ENCODE measurements at regions not wholly inside any gene's neighbourhood (a gene's known extent, or its start where the extent isn't known, plus 50 kb on each side); places are given as distances from the start of the nearest gene placed in this dataset.

DNA sequence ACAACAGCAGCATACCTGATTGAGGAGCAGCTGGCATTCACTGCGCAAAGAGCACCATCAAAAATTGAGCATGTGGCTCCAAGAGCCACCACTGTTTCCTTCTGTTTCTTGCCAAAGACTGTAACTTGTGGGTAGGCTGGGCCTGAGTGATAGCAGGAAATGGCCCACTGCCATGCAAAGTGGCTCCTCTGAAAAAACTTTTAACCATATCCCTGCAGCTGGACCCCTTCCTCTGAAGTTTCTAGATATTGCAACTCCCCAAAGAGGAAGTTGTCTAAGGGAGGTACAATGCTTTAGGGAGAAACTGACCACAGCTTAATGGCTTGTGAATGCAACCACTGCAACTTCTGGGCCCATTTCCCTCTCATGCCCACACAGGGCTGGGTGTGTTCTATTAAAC is 355.4 kb upstream of the PDE4D start:
- H3K9me3 ChIP-seq (ENCODE audit: low read length): peaks cover 8% of the 10 kb centered on the region
- no peak overlapping the region for H2AFZ ChIP-seq (ENCODE audit: low read length)
- TF ChIP-seq, protein P1, sequence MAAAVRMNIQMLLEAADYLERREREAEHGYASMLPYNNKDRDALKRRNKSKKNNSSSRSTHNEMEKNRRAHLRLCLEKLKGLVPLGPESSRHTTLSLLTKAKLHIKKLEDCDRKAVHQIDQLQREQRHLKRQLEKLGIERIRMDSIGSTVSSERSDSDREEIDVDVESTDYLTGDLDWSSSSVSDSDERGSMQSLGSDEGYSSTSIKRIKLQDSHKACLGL (CRISPR knock-in tag; IDR thresholded peaks at IDR 0.05): no peak
- TF ChIP-seq ZFP90 (CRISPR knock-in tag; IDR thresholded peaks at IDR 0.05; ENCODE audit: borderline replicate concordance) (no peak), ZNF878 (CRISPR knock-in tag; IDR thresholded peaks at IDR 0.05) (no peak), ZSCAN21 (CRISPR knock-in tag; IDR thresholded peaks at IDR 0.05; ENCODE audit: borderline replicate concordance) (no peak), ZNF333 (CRISPR knock-in tag; IDR thresholded peaks at IDR 0.05; ENCODE audit: borderline replicate concordance) (no peak), ARNTL (CRISPR knock-in tag; IDR thresholded peaks at IDR 0.05) (no peak), ZNF136 (CRISPR knock-in tag; IDR thresholded peaks at IDR 0.05; ENCODE audit: low read depth) (no peak), EED (CRISPR knock-in tag; IDR thresholded peaks at IDR 0.05) (no peak), SP2 (CRISPR knock-in tag; IDR thresholded peaks at IDR 0.05) (no peak)
- TF ChIP-seq, protein P2, sequence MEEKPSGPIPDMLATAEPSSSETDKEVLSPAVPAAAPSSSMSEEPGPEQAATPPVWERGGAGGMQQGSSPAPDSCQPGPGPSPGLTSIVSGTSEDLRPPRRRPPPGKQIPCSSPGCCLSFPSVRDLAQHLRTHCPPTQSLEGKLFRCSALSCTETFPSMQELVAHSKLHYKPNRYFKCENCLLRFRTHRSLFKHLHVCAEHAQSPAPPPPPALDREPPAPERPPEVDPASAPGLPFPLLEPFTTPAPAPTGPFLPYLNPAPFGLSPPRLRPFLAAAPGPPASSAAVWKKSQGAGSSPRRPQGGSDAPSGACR (CRISPR knock-in tag; IDR thresholded peaks at IDR 0.05): no peak
- TF ChIP-seq, protein P3, sequence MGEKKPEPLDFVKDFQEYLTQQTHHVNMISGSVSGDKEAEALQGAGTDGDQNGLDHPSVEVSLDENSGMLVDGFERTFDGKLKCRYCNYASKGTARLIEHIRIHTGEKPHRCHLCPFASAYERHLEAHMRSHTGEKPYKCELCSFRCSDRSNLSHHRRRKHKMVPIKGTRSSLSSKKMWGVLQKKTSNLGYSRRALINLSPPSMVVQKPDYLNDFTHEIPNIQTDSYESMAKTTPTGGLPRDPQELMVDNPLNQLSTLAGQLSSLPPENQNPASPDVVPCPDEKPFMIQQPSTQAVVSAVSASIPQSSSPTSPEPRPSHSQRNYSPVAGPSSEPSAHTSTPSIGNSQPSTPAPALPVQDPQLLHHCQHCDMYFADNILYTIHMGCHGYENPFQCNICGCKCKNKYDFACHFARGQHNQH (CRISPR knock-in tag; IDR thresholded peaks at IDR 0.05): no peak
- TF ChIP-seq, protein P4, sequence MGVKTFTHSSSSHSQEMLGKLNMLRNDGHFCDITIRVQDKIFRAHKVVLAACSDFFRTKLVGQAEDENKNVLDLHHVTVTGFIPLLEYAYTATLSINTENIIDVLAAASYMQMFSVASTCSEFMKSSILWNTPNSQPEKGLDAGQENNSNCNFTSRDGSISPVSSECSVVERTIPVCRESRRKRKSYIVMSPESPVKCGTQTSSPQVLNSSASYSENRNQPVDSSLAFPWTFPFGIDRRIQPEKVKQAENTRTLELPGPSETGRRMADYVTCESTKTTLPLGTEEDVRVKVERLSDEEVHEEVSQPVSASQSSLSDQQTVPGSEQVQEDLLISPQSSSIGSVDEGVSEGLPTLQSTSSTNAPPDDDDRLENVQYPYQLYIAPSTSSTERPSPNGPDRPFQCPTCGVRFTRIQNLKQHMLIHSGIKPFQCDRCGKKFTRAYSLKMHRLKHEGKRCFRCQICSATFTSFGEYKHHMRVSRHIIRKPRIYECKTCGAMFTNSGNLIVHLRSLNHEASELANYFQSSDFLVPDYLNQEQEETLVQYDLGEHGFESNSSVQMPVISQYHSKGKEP (CRISPR knock-in tag; IDR thresholded peaks at IDR 0.05): no peak
- TF ChIP-seq, protein P5, sequence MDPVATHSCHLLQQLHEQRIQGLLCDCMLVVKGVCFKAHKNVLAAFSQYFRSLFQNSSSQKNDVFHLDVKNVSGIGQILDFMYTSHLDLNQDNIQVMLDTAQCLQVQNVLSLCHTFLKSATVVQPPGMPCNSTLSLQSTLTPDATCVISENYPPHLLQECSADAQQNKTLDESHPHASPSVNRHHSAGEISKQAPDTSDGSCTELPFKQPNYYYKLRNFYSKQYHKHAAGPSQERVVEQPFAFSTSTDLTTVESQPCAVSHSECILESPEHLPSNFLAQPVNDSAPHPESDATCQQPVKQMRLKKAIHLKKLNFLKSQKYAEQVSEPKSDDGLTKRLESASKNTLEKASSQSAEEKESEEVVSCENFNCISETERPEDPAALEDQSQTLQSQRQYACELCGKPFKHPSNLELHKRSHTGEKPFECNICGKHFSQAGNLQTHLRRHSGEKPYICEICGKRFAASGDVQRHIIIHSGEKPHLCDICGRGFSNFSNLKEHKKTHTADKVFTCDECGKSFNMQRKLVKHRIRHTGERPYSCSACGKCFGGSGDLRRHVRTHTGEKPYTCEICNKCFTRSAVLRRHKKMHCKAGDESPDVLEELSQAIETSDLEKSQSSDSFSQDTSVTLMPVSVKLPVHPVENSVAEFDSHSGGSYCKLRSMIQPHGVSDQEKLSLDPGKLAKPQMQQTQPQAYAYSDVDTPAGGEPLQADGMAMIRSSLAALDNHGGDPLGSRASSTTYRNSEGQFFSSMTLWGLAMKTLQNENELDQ (CRISPR knock-in tag; IDR thresholded peaks at IDR 0.05; ENCODE audit: borderline replicate concordance): no peak
- no peak overlapping the region for H3K4me2 ChIP-seq (ENCODE audit: low read depth, low read length)
- no peak overlapping the region for H3K4me3 ChIP-seq (replicated peaks in 1 of 3; ENCODE audit: insufficient read depth in 1 of 3, low read depth in 2 of 3, low read length in 3 of 3)
- ChIA-PET POLR2A (no interaction called here), CTCF (ENCODE audit: low intra/inter-chr PET ratio, low total read pairs) (no interaction called here)
- H3K27ac ChIP-seq (ENCODE audit: extremely low read length, insufficient read depth, low read length): no peak overlapping the region
- no peak for FAIRE-seq
- no peaks in the 10 kb centered on the region for H3K4me1 ChIP-seq (ENCODE audit: insufficient read depth, low read length)
- no peaks in the 10 kb centered on the region for H3K79me2 ChIP-seq (ENCODE audit: insufficient read depth, low read length)
- no peak overlapping the region for H3K9ac ChIP-seq (ENCODE audit: insufficient read depth, low read depth, low read length)
- no peak for ATAC-seq
- no peak for DNase-seq (ENCODE audit: low spot score)
- H4K20me1 ChIP-seq (ENCODE audit: insufficient read depth, low read length): no peaks in the 10 kb centered on the region
- intact Hi-C loops (cut with micrococcal nuclease; ENCODE audit: unreplicated experiment) (no loop called here), in situ Hi-C loops (cut with HindIII; ENCODE audit: extremely low pct_ligation_motif_present, low pct_unique_long_range_greater_than_20kb) (no loop called here)
- WGBS (ENCODE audit: low lambda C conversion rate): 100% methylated on average over 1 of the region's 1 CpG
- H3K27me3 ChIP-seq (ENCODE audit: control insufficient read depth in 1 of 2, insufficient read depth in 2 of 2, low read length in 2 of 2): no peaks in the 10 kb centered on the region
- H3K36me3 ChIP-seq (replicated peaks in 1 of 2; ENCODE audit: control insufficient read depth in 1 of 2, insufficient read depth in 2 of 2, low read length in 2 of 2): no peaks in the 10 kb centered on the region
- no TSS peak for BruUV-seq (replicated peaks)
